Loucy (cell line): ENCODE measurements at regions not wholly inside any gene's neighbourhood (a gene's known extent, or its start where the extent isn't known, plus 50 kb on each side); places are given as distances from the start of the nearest gene placed in this dataset.

Experiments
- CTCF ChIP-seq: fragments of 200-600 bp; sonication (generic); conservative IDR thresholded peaks from 2 replicates; pipeline ENCODE4 v1.5.1; 2014; ENCODE audit warnings: mild to moderate bottlenecking, antibody characterized with exemption, low read length
- EZH2phosphoT487 ChIP-seq: fragments of 200-600 bp; IDR thresholded peaks from 2 replicates; pipeline ENCODE4 v1.6.1; 2018; ENCODE audit warnings: antibody characterized with exemption, mild to moderate bottlenecking, moderate library complexity, borderline replicate concordance

- TF ChIP-seq CTCF (no peak), EZH2phosphoT487 (no peak)
Measured at GRCh38 chr1:98081944-98082343, 161.1 kb upstream of the DPYD start.
